NB4 (cell line): ENCODE measurements at regions not wholly inside any gene's neighbourhood (a gene's known extent, or its start where the extent isn't known, plus 50 kb on each side); places are given as distances from the start of the nearest gene placed in this dataset.

Experiments used
- DNase-seq: peaks from one replicate; pipeline ENCODE4 v3.0.0; 2010; ENCODE audit warnings: low read depth
- H3K4me3 ChIP-seq: one replicate; pipeline ENCODE4 v1.5.1; 2011; ENCODE audit warnings: mild to moderate bottlenecking, low read depth, low read length, moderate library complexity
- MYC ChIP-seq: IDR thresholded peaks from 2 replicates; pipeline ENCODE4 v1.6.1; 2011; ENCODE audit warnings: low read depth, low read length
- POLR2A ChIP-seq: IDR thresholded peaks from 2 replicates; pipeline ENCODE4 v1.6.1; 2011; ENCODE audit warnings: mild to moderate bottlenecking; ENCODE audit not compliant: insufficient read length; ENCODE audit errors: extremely low read depth
- TF ChIP-seq, protein P1 (sequence below): IDR thresholded peaks from one replicate; pipeline ENCODE4 v1.5.1; 2012; ENCODE audit warnings: low read depth, low read length
- TF ChIP-seq, protein P2 (sequence below): IDR thresholded peaks from 2 replicates; pipeline ENCODE4 v1.6.1; 2011; ENCODE audit warnings: low read depth, low read length

DNA sequence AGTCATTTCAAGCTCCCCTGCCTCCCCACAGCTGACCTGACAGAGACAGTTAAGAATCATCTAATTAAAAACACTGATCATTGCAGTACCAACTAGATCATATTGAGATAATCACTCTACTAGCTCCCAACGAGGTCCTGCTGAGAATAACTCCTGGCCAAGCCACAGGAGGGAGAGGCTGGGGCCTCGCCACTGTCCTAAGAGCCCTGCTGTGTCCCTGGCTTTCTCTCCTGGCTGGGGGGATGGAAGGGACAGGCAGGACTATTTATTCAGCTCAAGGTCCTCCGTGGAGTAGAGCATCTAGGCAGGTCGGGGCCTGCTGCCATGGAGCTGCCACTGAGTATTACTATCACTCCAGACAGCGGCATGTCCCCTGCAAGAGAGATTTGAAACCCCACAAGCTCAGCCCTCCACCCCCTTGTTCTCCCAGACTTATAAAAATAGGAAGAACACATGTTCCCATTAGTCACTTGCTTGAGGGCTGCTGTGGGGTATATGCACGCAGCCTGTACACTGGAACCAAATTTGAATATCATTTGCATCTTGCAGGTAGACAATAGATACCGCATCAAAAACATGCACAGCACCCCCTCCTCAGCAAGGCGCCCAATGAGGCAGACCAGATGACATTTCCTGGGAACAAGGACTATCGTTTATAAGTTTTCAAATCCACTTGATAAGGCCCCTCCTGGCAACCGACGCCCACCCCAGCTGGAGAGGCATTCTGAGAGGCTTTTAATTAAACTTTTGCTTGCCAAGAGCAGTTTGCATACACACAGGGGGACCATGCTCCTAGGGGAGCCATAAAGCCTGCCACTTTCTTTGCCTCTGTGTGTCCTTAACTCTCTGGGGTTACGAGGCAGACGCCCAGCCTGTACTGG, 385.2 kb upstream of the ZFHX3 start:
- no peak for DNase-seq
- TF ChIP-seq POLR2A: no peak
- TF ChIP-seq, protein P1, sequence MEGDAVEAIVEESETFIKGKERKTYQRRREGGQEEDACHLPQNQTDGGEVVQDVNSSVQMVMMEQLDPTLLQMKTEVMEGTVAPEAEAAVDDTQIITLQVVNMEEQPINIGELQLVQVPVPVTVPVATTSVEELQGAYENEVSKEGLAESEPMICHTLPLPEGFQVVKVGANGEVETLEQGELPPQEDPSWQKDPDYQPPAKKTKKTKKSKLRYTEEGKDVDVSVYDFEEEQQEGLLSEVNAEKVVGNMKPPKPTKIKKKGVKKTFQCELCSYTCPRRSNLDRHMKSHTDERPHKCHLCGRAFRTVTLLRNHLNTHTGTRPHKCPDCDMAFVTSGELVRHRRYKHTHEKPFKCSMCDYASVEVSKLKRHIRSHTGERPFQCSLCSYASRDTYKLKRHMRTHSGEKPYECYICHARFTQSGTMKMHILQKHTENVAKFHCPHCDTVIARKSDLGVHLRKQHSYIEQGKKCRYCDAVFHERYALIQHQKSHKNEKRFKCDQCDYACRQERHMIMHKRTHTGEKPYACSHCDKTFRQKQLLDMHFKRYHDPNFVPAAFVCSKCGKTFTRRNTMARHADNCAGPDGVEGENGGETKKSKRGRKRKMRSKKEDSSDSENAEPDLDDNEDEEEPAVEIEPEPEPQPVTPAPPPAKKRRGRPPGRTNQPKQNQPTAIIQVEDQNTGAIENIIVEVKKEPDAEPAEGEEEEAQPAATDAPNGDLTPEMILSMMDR: no peak
- TF ChIP-seq MYC: no peak
- TF ChIP-seq, protein P2, sequence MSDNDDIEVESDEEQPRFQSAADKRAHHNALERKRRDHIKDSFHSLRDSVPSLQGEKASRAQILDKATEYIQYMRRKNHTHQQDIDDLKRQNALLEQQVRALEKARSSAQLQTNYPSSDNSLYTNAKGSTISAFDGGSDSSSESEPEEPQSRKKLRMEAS: no peak
- no peak overlapping the region for H3K4me3 ChIP-seq

GRCh38 chr16:73430138-73430537, 382.2 kb upstream of the ZFHX3 start:
- H3K4me3 ChIP-seq: no peak overlapping the region
- no peak for DNase-seq
- no peak for TF ChIP-seq MYC
- no peak for TF ChIP-seq POLR2A
- TF ChIP-seq, protein P1: no peak
- TF ChIP-seq, protein P2: no peak

GRCh38 chr16:73428121-73428520, 380.2 kb upstream of the ZFHX3 start:
- no peak overlapping the region for H3K4me3 ChIP-seq
- DNase-seq: no peak
- TF ChIP-seq MYC (no peak), POLR2A (no peak)
- TF ChIP-seq, protein P1: no peak
- TF ChIP-seq, protein P2: no peak

GRCh38 chr16:73427164-73427563, 379.2 kb upstream of the ZFHX3 start:
- no peak for DNase-seq
- TF ChIP-seq POLR2A (no peak), MYC (no peak)
- TF ChIP-seq, protein P2: no peak
- TF ChIP-seq, protein P1: no peak

GRCh38 chr16:73426433-73427160, 378.7 kb upstream of the ZFHX3 start:
- DNase-seq: no peak
- TF ChIP-seq, protein P1: no peak
- TF ChIP-seq, protein P2: no peak
- TF ChIP-seq MYC: no peak
- no peak for TF ChIP-seq POLR2A
- no peak overlapping the region for H3K4me3 ChIP-seq

More at GRCh38 chr16:73427164-73427563, 379.2 kb upstream of the ZFHX3 start:
- H3K4me3 ChIP-seq: no peak overlapping the region
